ENCODE measurements at regions not wholly inside any gene's neighbourhood (a gene's known extent, or its start where the extent isn't known, plus 50 kb on each side); places are given as distances from the start of the nearest gene placed in this dataset.

GRCh38 chr12:127650626-127651025, 616.3 kb upstream of the TMEM132C start:
- no peak for TF ChIP-seq MXI1 (conservative IDR thresholded peaks at IDR 0.05; ENCODE audit: poor library complexity, severe bottlenecking)
- no peak for TF ChIP-seq POLR2AphosphoS5 (IDR thresholded peaks at IDR 0.05)
- TF ChIP-seq SMC3 (conservative IDR thresholded peaks at IDR 0.05; ENCODE audit: poor library complexity): no peak
- no peak for TF ChIP-seq EP300 (conservative IDR thresholded peaks at IDR 0.05; ENCODE audit: poor library complexity, severe bottlenecking)
- TF ChIP-seq, protein P1, sequence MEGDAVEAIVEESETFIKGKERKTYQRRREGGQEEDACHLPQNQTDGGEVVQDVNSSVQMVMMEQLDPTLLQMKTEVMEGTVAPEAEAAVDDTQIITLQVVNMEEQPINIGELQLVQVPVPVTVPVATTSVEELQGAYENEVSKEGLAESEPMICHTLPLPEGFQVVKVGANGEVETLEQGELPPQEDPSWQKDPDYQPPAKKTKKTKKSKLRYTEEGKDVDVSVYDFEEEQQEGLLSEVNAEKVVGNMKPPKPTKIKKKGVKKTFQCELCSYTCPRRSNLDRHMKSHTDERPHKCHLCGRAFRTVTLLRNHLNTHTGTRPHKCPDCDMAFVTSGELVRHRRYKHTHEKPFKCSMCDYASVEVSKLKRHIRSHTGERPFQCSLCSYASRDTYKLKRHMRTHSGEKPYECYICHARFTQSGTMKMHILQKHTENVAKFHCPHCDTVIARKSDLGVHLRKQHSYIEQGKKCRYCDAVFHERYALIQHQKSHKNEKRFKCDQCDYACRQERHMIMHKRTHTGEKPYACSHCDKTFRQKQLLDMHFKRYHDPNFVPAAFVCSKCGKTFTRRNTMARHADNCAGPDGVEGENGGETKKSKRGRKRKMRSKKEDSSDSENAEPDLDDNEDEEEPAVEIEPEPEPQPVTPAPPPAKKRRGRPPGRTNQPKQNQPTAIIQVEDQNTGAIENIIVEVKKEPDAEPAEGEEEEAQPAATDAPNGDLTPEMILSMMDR (IDR thresholded peaks at IDR 0.05; ENCODE audit: poor library complexity, severe bottlenecking): no peak
- no peak for TF ChIP-seq RAD21 (conservative IDR thresholded peaks at IDR 0.05)
